Adrenal gland (tissue), 9 donors: ENCODE measurements at regions not wholly inside any gene's neighbourhood (a gene's known extent, or its start where the extent isn't known, plus 50 kb on each side); places are given as distances from the start of the nearest gene placed in this dataset.

Experiments
- DNase-seq, 7 donors: peaks; one replicate each; pipeline ENCODE4 v3.0.0-alpha.2; 2019 to 2020
- H3K27ac ChIP-seq, 5 donors: fragments of 200-600 bp; sonication (generic) in 4 of 5; 1 replicate in 3 of 5; 2 replicates in 2 of 5; pipeline versions ENCODE4 v1.5.1 to v1.8.0; 2016 to 2020; ENCODE audit warnings: mild to moderate bottlenecking in 1 of 5
- H3K27me3 ChIP-seq: fragments of 200-600 bp; 2 replicates; pipeline ENCODE4 v1.8.0; 2021
- H3K36me3 ChIP-seq, 2 donors: fragments of 200-600 bp; replicated peaks in 1 of 2; 1 replicate in 1 of 2; 2 replicates in 1 of 2; pipeline versions ENCODE4 v1.5.1 to v1.8.0; 2018 to 2022
- H3K4me1 ChIP-seq, 2 donors: fragments of 200-600 bp; replicated peaks in 1 of 2; 1 replicate in 1 of 2; 2 replicates in 1 of 2; pipeline versions ENCODE4 v1.5.1 to v1.8.0; 2018 to 2021
- H3K4me3 ChIP-seq, 4 donors: fragments of 200-600 bp; sonication (generic) in 3 of 4; one replicate each; pipeline ENCODE4 v1.5.1; 2016 to 2018
- H3K9me3 ChIP-seq, 3 donors: fragments of 200-600 bp; sonication (generic) in 1 of 3; replicated peaks in 1 of 3; 1 replicate in 2 of 3; 2 replicates in 1 of 3; pipeline versions ENCODE4 v1.5.1 to v1.8.0; 2016 to 2021
- POLR2A ChIP-seq, 2 donors: fragments of 450-650 bp; IDR thresholded peaks; one replicate each; pipeline ENCODE4 v1.6.1; 2017; ENCODE audit warnings: antibody characterized with exemption in 2 of 2, mild to moderate bottlenecking in 2 of 2, moderate library complexity in 1 of 2
- WGBS, 4 donors: extraction: QIAGEN DNeasy Blood & Tissue Kit in 2 of 4; methylation state at CpG; one replicate each; pipeline versions ENCODE4 v1.1.5 to v1.1.7; 2013 to 2017; 5-methylcytosine and 5-hydroxymethylcytosine counted together
- intact Hi-C, 2 donors: fragments of 100-400 bp; cut with DNase I; formaldehyde crosslinking; loops; one replicate each; pipeline versions ENCODE4 v1.14.1 to v1.15.0; 2022 to 2023
- TF ChIP-seq, protein P1 (sequence below), 6 experiments: fragments of 450-650 bp in 4 of 6; fragments of 200-600 bp in 2 of 6; sonication (generic) in 1 of 6; IDR thresholded peaks; 1 replicate in 5 of 6; 2 replicates in 1 of 6; pipeline versions ENCODE4 v1.5.1 to v1.8.0; 2016 to 2021; ENCODE audit warnings: antibody characterized with exemption in 6 of 6, mild to moderate bottlenecking in 2 of 6, moderate library complexity in 1 of 6
- donor health status: healthy with polysubstance abuse.
- donor health status: Bipolar disorder and iron deficiency.
- donor health status: DM: yes; HTN: yes; CAD: no.
- donor health status: DM: no; HTN: no; CAD: no.
- donor health status: DM: no; HTN: no; CAD: no.

DNA sequence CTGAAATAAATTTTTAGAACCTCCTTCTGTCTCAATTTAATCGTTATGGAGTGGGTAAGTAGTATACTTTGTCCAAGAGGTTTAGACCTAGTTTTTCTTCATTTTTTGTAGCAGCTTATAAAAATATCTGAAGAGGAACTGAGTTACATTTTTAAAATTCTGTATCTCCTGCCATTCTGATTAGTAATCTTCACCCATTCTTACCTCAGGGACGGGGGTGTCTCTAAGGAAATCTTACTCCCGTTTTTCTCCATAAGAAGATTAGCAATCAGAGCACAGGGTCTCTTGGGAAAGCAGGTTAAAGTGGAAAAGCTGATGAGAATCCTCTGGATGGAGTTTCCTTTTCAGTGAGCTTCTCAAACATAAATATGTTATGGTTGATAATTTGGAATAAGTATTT, 259.3 kb upstream of the FAM83B start:
- Histone ChIP-seq H3K36me3 (no peaks in the 10 kb centered on the region), H3K27me3 (no peaks in the 10 kb centered on the region), H3K27ac (no peak overlapping the region), H3K9me3 (no peaks in the 10 kb centered on the region), H3K4me3 (no peak overlapping the region), H3K4me1 (no peaks in the 10 kb centered on the region)
- intact Hi-C loops: no loop called here
- 56 to 76% (median 57%) methylated on average over 3 of the region's 3 CpGs for WGBS, 4 donors
- no peak for DNase-seq
- TF ChIP-seq POLR2A (IDR thresholded peaks at IDR 0.05): no peak
- TF ChIP-seq, protein P1, sequence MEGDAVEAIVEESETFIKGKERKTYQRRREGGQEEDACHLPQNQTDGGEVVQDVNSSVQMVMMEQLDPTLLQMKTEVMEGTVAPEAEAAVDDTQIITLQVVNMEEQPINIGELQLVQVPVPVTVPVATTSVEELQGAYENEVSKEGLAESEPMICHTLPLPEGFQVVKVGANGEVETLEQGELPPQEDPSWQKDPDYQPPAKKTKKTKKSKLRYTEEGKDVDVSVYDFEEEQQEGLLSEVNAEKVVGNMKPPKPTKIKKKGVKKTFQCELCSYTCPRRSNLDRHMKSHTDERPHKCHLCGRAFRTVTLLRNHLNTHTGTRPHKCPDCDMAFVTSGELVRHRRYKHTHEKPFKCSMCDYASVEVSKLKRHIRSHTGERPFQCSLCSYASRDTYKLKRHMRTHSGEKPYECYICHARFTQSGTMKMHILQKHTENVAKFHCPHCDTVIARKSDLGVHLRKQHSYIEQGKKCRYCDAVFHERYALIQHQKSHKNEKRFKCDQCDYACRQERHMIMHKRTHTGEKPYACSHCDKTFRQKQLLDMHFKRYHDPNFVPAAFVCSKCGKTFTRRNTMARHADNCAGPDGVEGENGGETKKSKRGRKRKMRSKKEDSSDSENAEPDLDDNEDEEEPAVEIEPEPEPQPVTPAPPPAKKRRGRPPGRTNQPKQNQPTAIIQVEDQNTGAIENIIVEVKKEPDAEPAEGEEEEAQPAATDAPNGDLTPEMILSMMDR (IDR thresholded peaks at IDR 0.05): no peak

DNA sequence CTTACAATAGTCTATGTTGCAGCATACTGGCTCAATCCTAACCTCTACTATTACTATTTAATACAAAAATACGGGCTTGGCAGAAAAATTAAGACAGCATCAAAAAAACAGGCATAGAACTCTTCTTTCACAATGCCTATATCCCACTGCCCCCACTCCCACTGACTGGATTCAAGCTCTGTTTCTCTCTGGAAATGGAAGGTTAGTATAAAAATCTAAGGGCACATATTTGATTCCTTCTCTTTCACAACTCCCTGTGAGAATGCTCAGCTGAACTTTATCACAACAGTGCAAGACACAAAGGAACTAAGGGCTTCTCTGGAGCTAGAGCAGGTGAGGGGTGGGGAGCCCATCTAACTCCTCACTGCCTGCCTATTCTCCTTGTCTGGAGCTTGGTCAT, 258.4 kb upstream of the FAM83B start:
- no peaks in the 10 kb centered on the region for H3K27me3 ChIP-seq
- WGBS, 4 donors: 55 to 75% (median 66%) methylated on average over 1 of the region's 1 CpG

DNA sequence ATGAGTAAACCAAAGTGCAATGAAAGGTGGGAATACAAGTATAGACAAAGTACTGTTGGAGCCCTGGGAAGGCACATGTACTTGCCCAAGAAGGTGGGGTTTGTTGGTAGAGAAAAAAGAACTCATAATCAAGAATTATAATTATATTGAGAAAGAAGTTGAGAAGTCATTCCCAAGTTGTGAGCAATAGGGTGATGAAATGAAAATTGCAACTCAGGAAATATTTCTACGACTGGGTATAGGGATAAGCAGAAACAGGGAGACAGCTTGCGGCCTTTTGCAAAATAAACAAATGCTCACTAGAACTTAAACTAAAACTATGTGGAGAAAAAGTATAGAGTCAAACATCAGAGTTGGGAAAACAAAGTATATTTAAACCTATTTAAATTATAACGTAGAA, 250.7 kb upstream of the FAM83B start:
- Histone ChIP-seq H3K27ac (no peak overlapping the region), H3K36me3 (no peaks in the 10 kb centered on the region), H3K27me3 (no peaks in the 10 kb centered on the region), H3K4me3 (no peak overlapping the region), H3K9me3 (no peaks in the 10 kb centered on the region), H3K4me1 (no peaks in the 10 kb centered on the region)
- WGBS, 4 donors: 89 to 93% (median 92%) methylated on average over 3 of the region's 3 CpGs
- intact Hi-C loops: no loop called here
- TF ChIP-seq, protein P1 (IDR thresholded peaks at IDR 0.05): no peak
- no peak for TF ChIP-seq POLR2A (IDR thresholded peaks at IDR 0.05)
- no peak for DNase-seq

More for the DNA sequence above, 258.4 kb upstream of the FAM83B start:
- H3K4me3 ChIP-seq: no peak overlapping the region
- no peaks in the 10 kb centered on the region for H3K9me3 ChIP-seq
- TF ChIP-seq, protein P1 (IDR thresholded peaks at IDR 0.05): no peak
- no peak for TF ChIP-seq POLR2A (IDR thresholded peaks at IDR 0.05)
- H3K36me3 ChIP-seq: no peaks in the 10 kb centered on the region
- H3K4me1 ChIP-seq: no peaks in the 10 kb centered on the region
- H3K27ac ChIP-seq: no peak overlapping the region
- DNase-seq: no peak
- intact Hi-C loops: no loop called here

DNA sequence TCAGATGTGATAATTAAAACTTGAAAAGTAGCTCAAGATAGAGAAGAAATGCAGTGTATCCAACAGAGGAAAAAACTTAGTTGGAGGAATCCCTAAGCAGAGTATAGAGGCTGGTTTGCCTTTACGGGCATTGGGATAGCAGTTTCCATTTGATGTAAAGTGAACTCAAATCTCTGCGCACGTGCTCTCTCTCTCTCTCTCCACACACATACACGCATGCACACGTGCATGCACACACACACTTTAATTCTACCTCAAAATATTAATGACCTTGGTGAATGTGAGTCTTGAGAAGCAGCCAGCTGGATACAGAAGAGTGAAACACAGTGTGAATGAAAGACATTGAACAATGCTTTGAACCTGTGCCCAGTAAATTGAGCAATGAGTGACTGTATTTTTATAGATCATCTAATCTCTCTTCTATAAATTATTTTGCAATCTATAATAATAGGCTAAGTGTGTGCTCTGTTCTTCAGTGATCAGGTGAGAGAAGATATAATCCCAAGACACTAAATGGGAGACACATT, 247.7 kb upstream of the FAM83B start:
- no peak overlapping the region for H3K27ac ChIP-seq
- WGBS, 4 donors: 42 to 59% (median 46%) methylated on average over 5 of the region's 5 CpGs
- no peaks in the 10 kb centered on the region for H3K27me3 ChIP-seq
- no peak overlapping the region for H3K4me3 ChIP-seq
- no peaks in the 10 kb centered on the region for H3K9me3 ChIP-seq
- DNase-seq: peak in 6 of 7 donors; percentile 23 to 54 (median 38)
- TF ChIP-seq, protein P1 (IDR thresholded peaks at IDR 0.05): no peak
- no peak for TF ChIP-seq POLR2A (IDR thresholded peaks at IDR 0.05)
- no peaks in the 10 kb centered on the region for H3K36me3 ChIP-seq
- intact Hi-C loops: no loop called here
- H3K4me1 ChIP-seq: no peaks in the 10 kb centered on the region
